CD8-positive, alpha-beta memory T cell (primary cell): ENCODE measurements at regions not wholly inside any gene's neighbourhood (a gene's known extent, or its start where the extent isn't known, plus 50 kb on each side); places are given as distances from the start of the nearest gene placed in this dataset.

ENCODE experiments used
- CTCF ChIA-PET: fragments of 350-600 bp; sonication (Branson Sonifier 250); formaldehyde crosslinking; loops from one replicate; lab custom pipeline; 2021; ENCODE audit warnings: antibody characterized with exemption; lab: Charles Lee
- POLR2A ChIA-PET: fragments of 350-600 bp; sonication (Branson Sonifier 250); formaldehyde crosslinking; loops from one replicate; lab custom pipeline; 2021; ENCODE audit warnings: antibody characterized with exemption; lab: Charles Lee
- DNase-seq, 5 donors: peaks; one replicate each; pipeline versions ENCODE4 v3.0.0 to v3.0.0-alpha.2; 2020 to 2022; ENCODE audit warnings: mixed read lengths in 1 of 5
- H3K27ac ChIP-seq: one replicate; pipeline ENCODE4 v1.7.0; 2013; ENCODE audit warnings: low read depth, mild to moderate bottlenecking, low read length, moderate library complexity
- H3K27me3 ChIP-seq: 2 replicates; pipeline ENCODE4 v1.7.0; 2013; ENCODE audit warnings: low read length, mild to moderate bottlenecking; ENCODE audit not compliant: insufficient read depth, poor library complexity, severe bottlenecking
- H3K36me3 ChIP-seq: 2 replicates; pipeline ENCODE4 v1.7.0; 2013; ENCODE audit warnings: mild to moderate bottlenecking, low read length, moderate library complexity; ENCODE audit not compliant: insufficient read depth
- H3K4me1 ChIP-seq: 2 replicates; pipeline ENCODE4 v1.7.0; 2013; ENCODE audit warnings: mild to moderate bottlenecking, low read length, moderate library complexity; ENCODE audit not compliant: insufficient read depth
- H3K4me3 ChIP-seq: 2 replicates; pipeline ENCODE4 v1.7.0; 2013; ENCODE audit warnings: mild to moderate bottlenecking, low read length
- H3K9me3 ChIP-seq: 2 replicates; pipeline ENCODE4 v1.7.0; 2013; ENCODE audit warnings: mild to moderate bottlenecking, low read length
- H3K27ac Mint-ChIP-seq, 8 donors: one replicate each; pipeline ENCODE4 v1.8.0; 2020 to 2021; ENCODE audit warnings: mixed read lengths in 8 of 8, mild to moderate bottlenecking in 6 of 8, inconsistent platforms in 3 of 8, moderate library complexity in 3 of 8
- H3K27me3 Mint-ChIP-seq, 2 donors: one replicate each; pipeline ENCODE4 v1.8.0; 2020 to 2021; ENCODE audit warnings: mixed read lengths in 2 of 2, mild to moderate bottlenecking in 1 of 2, moderate library complexity in 1 of 2
- H3K36me3 Mint-ChIP-seq, 3 donors: one replicate each; pipeline ENCODE4 v1.8.0; 2020 to 2021; ENCODE audit warnings: mixed read lengths in 3 of 3, inconsistent platforms in 1 of 3, mild to moderate bottlenecking in 1 of 3
- H3K4me1 Mint-ChIP-seq, 3 donors: one replicate each; pipeline ENCODE4 v1.8.0; 2020 to 2021; ENCODE audit warnings: mixed read lengths in 3 of 3, inconsistent platforms in 1 of 3, mild to moderate bottlenecking in 1 of 3
- H3K4me3 Mint-ChIP-seq, 7 donors: one replicate each; pipeline ENCODE4 v1.8.0; 2020 to 2021; ENCODE audit warnings: mixed read lengths in 7 of 7, mild to moderate bottlenecking in 6 of 7, moderate library complexity in 4 of 7, inconsistent platforms in 2 of 7
- H3K9me3 Mint-ChIP-seq, 5 donors: one replicate each; pipeline ENCODE4 v1.8.0; 2020 to 2022; ENCODE audit warnings: mixed read lengths in 5 of 5, mild to moderate bottlenecking in 3 of 5, moderate library complexity in 2 of 5, inconsistent platforms in 1 of 5

GRCh38 chr3:28836199-28836598 lies 444.7 kb upstream of the RBMS3 start:
- H3K4me3 ChIP-seq = no peak overlapping the region
- no peaks in the 10 kb centered on the region for H3K9me3 ChIP-seq
- POLR2A ChIA-PET = no interaction called here
- H3K4me3 Mint-ChIP-seq = no peak overlapping the region
- no peaks in the 10 kb centered on the region for H3K36me3 Mint-ChIP-seq
- H3K9me3 Mint-ChIP-seq = peaks cover 0 to 4% (median 2%) of the 10 kb centered on the region in 5 donors
- no peak overlapping the region for H3K27ac ChIP-seq
- no peaks in the 10 kb centered on the region for H3K4me1 Mint-ChIP-seq
- no peak overlapping the region for H3K27ac Mint-ChIP-seq
- no peaks in the 10 kb centered on the region for H3K36me3 ChIP-seq
- no peak for DNase-seq
- H3K27me3 ChIP-seq = no peaks in the 10 kb centered on the region
- CTCF ChIA-PET = no interaction called here
- H3K4me1 ChIP-seq = no peaks in the 10 kb centered on the region
- H3K27me3 Mint-ChIP-seq = no peaks in the 10 kb centered on the region

- H3K4me3 Mint-ChIP-seq = no peak overlapping the region
- peaks cover 0 to 3% (median 2%) of the 10 kb centered on the region in 5 donors for H3K9me3 Mint-ChIP-seq
- H3K36me3 Mint-ChIP-seq = no peaks in the 10 kb centered on the region
- Histone ChIP-seq H3K36me3 (no peaks in the 10 kb centered on the region), H3K4me1 (no peaks in the 10 kb centered on the region), H3K27ac (no peak overlapping the region), H3K4me3 (no peak overlapping the region), H3K27me3 (no peaks in the 10 kb centered on the region), H3K9me3 (no peaks in the 10 kb centered on the region)
- ChIA-PET CTCF (no interaction called here), POLR2A (no interaction called here)
- no peak for DNase-seq
- no peak overlapping the region for H3K27ac Mint-ChIP-seq
- H3K27me3 Mint-ChIP-seq = no peaks in the 10 kb centered on the region
- no peaks in the 10 kb centered on the region for H3K4me1 Mint-ChIP-seq
These were observed 439.9 kb upstream of the RBMS3 start for GRCh38 chr3:28840976-28841376.

GRCh38 chr3:28841441-28841840 lies 439.4 kb upstream of the RBMS3 start:
- DNase-seq = no peak

GRCh38 chr3:28844298-28845005 lies 436.4 kb upstream of the RBMS3 start:
- Mint-ChIP-seq H3K27me3 (no peaks in the 10 kb centered on the region), H3K9me3 (peaks cover 0 to 3% (median 0%) of the 10 kb centered on the region in 5 donors), H3K4me1 (no peaks in the 10 kb centered on the region), H3K36me3 (no peaks in the 10 kb centered on the region), H3K4me3 (no peak overlapping the region), H3K27ac (no peak overlapping the region)
- Histone ChIP-seq H3K27me3 (no peaks in the 10 kb centered on the region), H3K27ac (no peak overlapping the region), H3K4me3 (no peak overlapping the region), H3K9me3 (no peaks in the 10 kb centered on the region), H3K4me1 (no peaks in the 10 kb centered on the region), H3K36me3 (no peaks in the 10 kb centered on the region)
- CTCF ChIA-PET = no interaction called here
- no peak for DNase-seq
- POLR2A ChIA-PET = no interaction called here

More at GRCh38 chr3:28841441-28841840, 439.4 kb upstream of the RBMS3 start:
- Histone ChIP-seq H3K27ac (no peak overlapping the region), H3K4me1 (no peaks in the 10 kb centered on the region), H3K4me3 (no peak overlapping the region), H3K27me3 (no peaks in the 10 kb centered on the region), H3K9me3 (no peaks in the 10 kb centered on the region), H3K36me3 (no peaks in the 10 kb centered on the region)
- CTCF ChIA-PET = no interaction called here
- no peaks in the 10 kb centered on the region for H3K4me1 Mint-ChIP-seq
- POLR2A ChIA-PET = no interaction called here
- H3K9me3 Mint-ChIP-seq = peaks cover 0 to 3% (median 2%) of the 10 kb centered on the region in 5 donors
- H3K4me3 Mint-ChIP-seq = no peak overlapping the region
- H3K27ac Mint-ChIP-seq = no peak overlapping the region
- no peaks in the 10 kb centered on the region for H3K36me3 Mint-ChIP-seq
- H3K27me3 Mint-ChIP-seq = no peaks in the 10 kb centered on the region

GRCh38 chr3:28845006-28845324 lies 435.9 kb upstream of the RBMS3 start:
- no peaks in the 10 kb centered on the region for H3K4me1 ChIP-seq
- CTCF ChIA-PET = no interaction called here
- POLR2A ChIA-PET = no interaction called here
- H3K27ac Mint-ChIP-seq = no peak overlapping the region
- no peak overlapping the region for H3K4me3 Mint-ChIP-seq
- no peaks in the 10 kb centered on the region for H3K4me1 Mint-ChIP-seq
- no peaks in the 10 kb centered on the region for H3K36me3 ChIP-seq
- no peaks in the 10 kb centered on the region for H3K36me3 Mint-ChIP-seq
- no peaks in the 10 kb centered on the region for H3K27me3 Mint-ChIP-seq
- no peak for DNase-seq
- H3K9me3 ChIP-seq = no peaks in the 10 kb centered on the region
- no peaks in the 10 kb centered on the region for H3K27me3 ChIP-seq
- H3K4me3 ChIP-seq = no peak overlapping the region
- peaks cover 0 to 3% (median 0%) of the 10 kb centered on the region in 5 donors for H3K9me3 Mint-ChIP-seq
- H3K27ac ChIP-seq = no peak overlapping the region

GRCh38 chr3:28846971-28847478 lies 433.8 kb upstream of the RBMS3 start:
- Histone ChIP-seq H3K27me3 (no peaks in the 10 kb centered on the region), H3K4me3 (no peak overlapping the region), H3K36me3 (no peaks in the 10 kb centered on the region), H3K4me1 (no peaks in the 10 kb centered on the region), H3K27ac (no peak overlapping the region), H3K9me3 (no peaks in the 10 kb centered on the region)
- Mint-ChIP-seq H3K9me3 (peaks cover 0 to 3% (median 0%) of the 10 kb centered on the region in 5 donors), H3K4me1 (no peaks in the 10 kb centered on the region), H3K4me3 (no peak overlapping the region), H3K27me3 (no peaks in the 10 kb centered on the region), H3K27ac (no peak overlapping the region), H3K36me3 (no peaks in the 10 kb centered on the region)
- POLR2A ChIA-PET = no interaction called here
- CTCF ChIA-PET = no interaction called here
- DNase-seq = no peak

GRCh38 chr3:28847736-28848135 lies 433.1 kb upstream of the RBMS3 start:
- H3K27ac ChIP-seq = no peak overlapping the region
- H3K4me3 ChIP-seq = no peak overlapping the region
- no peak overlapping the region for H3K4me3 Mint-ChIP-seq
- no peaks in the 10 kb centered on the region for H3K27me3 ChIP-seq
- H3K9me3 Mint-ChIP-seq = peaks cover 0 to 3% (median 0%) of the 10 kb centered on the region in 5 donors
- no peak for DNase-seq
- CTCF ChIA-PET = no interaction called here
- H3K4me1 Mint-ChIP-seq = no peaks in the 10 kb centered on the region
- H3K27ac Mint-ChIP-seq = no peak overlapping the region
- no peaks in the 10 kb centered on the region for H3K4me1 ChIP-seq
- H3K36me3 Mint-ChIP-seq = no peaks in the 10 kb centered on the region
- no peaks in the 10 kb centered on the region for H3K27me3 Mint-ChIP-seq
- POLR2A ChIA-PET = no interaction called here
- H3K36me3 ChIP-seq = no peaks in the 10 kb centered on the region
- no peaks in the 10 kb centered on the region for H3K9me3 ChIP-seq

- ChIA-PET CTCF (no interaction called here), POLR2A (no interaction called here)
- Mint-ChIP-seq H3K9me3 (peaks cover 0 to 3% (median 0%) of the 10 kb centered on the region in 5 donors), H3K36me3 (no peaks in the 10 kb centered on the region), H3K4me3 (no peak overlapping the region), H3K4me1 (no peaks in the 10 kb centered on the region), H3K27me3 (no peaks in the 10 kb centered on the region), H3K27ac (no peak overlapping the region)
- H3K4me3 ChIP-seq = no peak overlapping the region
- no peak for DNase-seq
- H3K9me3 ChIP-seq = no peaks in the 10 kb centered on the region
- H3K36me3 ChIP-seq = no peaks in the 10 kb centered on the region
- no peaks in the 10 kb centered on the region for H3K4me1 ChIP-seq
- no peak overlapping the region for H3K27ac ChIP-seq
- H3K27me3 ChIP-seq = no peaks in the 10 kb centered on the region
These were observed 430.7 kb upstream of the RBMS3 start for GRCh38 chr3:28850186-28850585.
